ENCODE measurements at regions not wholly inside any gene's neighbourhood (a gene's known extent, or its start where the extent isn't known, plus 50 kb on each side); places are given as distances from the start of the nearest gene placed in this dataset.
"Not testable (repeated sequence)": the region's sequence is repeated elsewhere in the genome, so short reads cannot be mapped to it uniquely, and the experiment has no call there.

- Histone ChIP-seq H3K27ac (no peak overlapping the region), H3K36me3 (no peaks in the 10 kb centered on the region), H3K4me1 (peaks cover 0 to 9% (median 0%) of the 10 kb centered on the region in 3 donors), H3K27me3 (no peaks in the 10 kb centered on the region), H3K4me3 (no peak overlapping the region), H3K9me3 (no peaks in the 10 kb centered on the region)
- WGBS, 2 donors (ENCODE audit: low coverage in 1 of 2): 76 to 86% methylated on average over 2 to 3 of the region's 3 CpGs
- no peak for TF ChIP-seq POLR2AphosphoS5 (IDR thresholded peaks at IDR 0.05)
- no peak for TF ChIP-seq POLR2A (IDR thresholded peaks at IDR 0.05)
- no peak for TF ChIP-seq CTCF (IDR thresholded peaks at IDR 0.05)
- TF ChIP-seq EP300 (IDR thresholded peaks at IDR 0.05): no peak
- no peak for ATAC-seq
These were observed 134.6 kb upstream of the RCN1 start for GRCh38 chr11:31956310-31956709.

DNA sequence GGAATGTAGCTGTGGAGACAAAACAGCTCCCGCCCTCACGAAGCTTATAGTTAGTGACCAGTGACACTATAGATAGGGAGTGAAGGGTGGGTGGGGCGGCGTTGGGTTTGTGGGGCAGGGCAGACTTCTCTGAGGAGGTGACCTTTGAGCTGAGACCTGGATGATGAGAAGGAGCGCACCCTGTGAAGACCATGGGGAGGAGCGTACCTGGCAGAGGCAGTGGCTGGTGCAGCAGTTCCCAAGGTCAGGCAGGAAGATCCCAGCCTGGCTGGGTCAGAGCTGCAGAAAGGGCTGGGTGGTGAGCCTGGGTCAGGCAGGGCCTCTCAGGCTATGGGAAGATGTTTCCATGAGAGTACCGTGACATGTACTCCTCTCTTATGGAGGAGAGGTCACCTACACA lies 135.0 kb upstream of the RCN1 start:
- TF ChIP-seq EP300 (IDR thresholded peaks at IDR 0.05): no peak
- no peak for TF ChIP-seq POLR2AphosphoS5 (IDR thresholded peaks at IDR 0.05)
- TF ChIP-seq POLR2A (IDR thresholded peaks at IDR 0.05): no peak
- TF ChIP-seq CTCF (IDR thresholded peaks at IDR 0.05): no peak
- Histone ChIP-seq H3K4me3 (no peak overlapping the region), H3K4me1 (peaks cover 0 to 9% (median 0%) of the 10 kb centered on the region in 3 donors), H3K27me3 (no peaks in the 10 kb centered on the region), H3K36me3 (no peaks in the 10 kb centered on the region), H3K9me3 (no peaks in the 10 kb centered on the region), H3K27ac (no peak overlapping the region)
- WGBS, 2 donors (ENCODE audit: low coverage in 1 of 2): 92% methylated on average over 4 of the region's 7 CpGs; no CpG with 5 or more reads in 1 of the 2 donors
- no peak for ATAC-seq

- H3K27ac ChIP-seq: no peak overlapping the region
- H3K36me3 ChIP-seq: no peaks in the 10 kb centered on the region
- H3K4me3 ChIP-seq: no peak overlapping the region
- H3K4me1 ChIP-seq: peaks cover 0 to 9% (median 0%) of the 10 kb centered on the region in 3 donors
- H3K27me3 ChIP-seq: no peaks in the 10 kb centered on the region
- no peaks in the 10 kb centered on the region for H3K9me3 ChIP-seq
- no peak for ATAC-seq
- WGBS, 2 donors (ENCODE audit: low coverage in 1 of 2): 67 to 82% methylated on average over 4 to 5 of the region's 6 CpGs
- TF ChIP-seq CTCF (IDR thresholded peaks at IDR 0.05): no peak
- TF ChIP-seq EP300 (IDR thresholded peaks at IDR 0.05): no peak
- no peak for TF ChIP-seq POLR2A (IDR thresholded peaks at IDR 0.05)
- TF ChIP-seq POLR2AphosphoS5 (IDR thresholded peaks at IDR 0.05): no peak
These were observed 137.0 kb upstream of the RCN1 start for GRCh38 chr11:31953803-31954327.

- ATAC-seq, H3K4me1 ChIP-seq, H3K27me3 ChIP-seq, H3K4me3 ChIP-seq, H3K9me3 ChIP-seq, H3K27ac ChIP-seq, H3K36me3 ChIP-seq: not testable (repeated sequence)
These were observed 138.6 kb upstream of the PAX6 start for GRCh38 chr11:31949733-31950200.

DNA sequence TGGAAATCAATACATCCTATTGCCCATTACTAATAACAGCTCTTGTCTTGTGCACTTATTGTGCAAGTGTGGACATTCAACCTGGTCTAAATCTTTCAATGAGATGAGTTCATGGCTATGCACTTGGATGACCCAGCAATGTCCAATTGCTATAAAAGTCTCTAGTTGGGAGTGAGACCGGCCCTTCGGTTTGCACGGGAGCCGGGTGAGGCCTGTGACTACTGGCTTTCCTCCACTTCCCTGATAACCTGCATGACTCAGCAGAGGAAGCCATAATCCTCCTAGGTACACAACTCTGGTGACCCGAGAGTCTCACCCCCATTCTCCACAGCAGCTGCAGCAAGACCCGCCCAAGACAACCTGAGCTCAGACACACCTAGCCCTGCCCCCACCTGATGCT lies 135.9 kb upstream of the PAX6 start:
- WGBS, 2 donors (ENCODE audit: low coverage in 1 of 2): 86 to 100% methylated on average over 1 of the region's 6 CpGs
- ATAC-seq: no peak
- Histone ChIP-seq H3K4me3 (no peak overlapping the region), H3K27ac (no peak overlapping the region), H3K9me3 (no peaks in the 10 kb centered on the region), H3K27me3 (no peaks in the 10 kb centered on the region), H3K36me3 (no peaks in the 10 kb centered on the region), H3K4me1 (no peaks in the 10 kb centered on the region)
- no peak for TF ChIP-seq POLR2AphosphoS5 (IDR thresholded peaks at IDR 0.05)
- TF ChIP-seq POLR2A (IDR thresholded peaks at IDR 0.05): no peak
- TF ChIP-seq EP300 (IDR thresholded peaks at IDR 0.05): no peak
- TF ChIP-seq CTCF (IDR thresholded peaks at IDR 0.05): no peak
